ENCODE measurements at regions not wholly inside any gene's neighbourhood (a gene's known extent, or its start where the extent isn't known, plus 50 kb on each side); places are given as distances from the start of the nearest gene placed in this dataset.
"Not testable (repeated sequence)": the region's sequence is repeated elsewhere in the genome, so short reads cannot be mapped to it uniquely, and the experiment has no call there.

- no peak for DNase-seq (ENCODE audit: low read depth)
- H3K4me3 ChIP-seq (ENCODE audit: low read depth, low read length): no peak overlapping the region
- no peak for TF ChIP-seq MYC (IDR thresholded peaks at IDR 0.05; ENCODE audit: low read depth, low read length)
- no peak for TF ChIP-seq MAX (IDR thresholded peaks at IDR 0.05; ENCODE audit: low read depth, low read length)
- TF ChIP-seq CTCF (IDR thresholded peaks at IDR 0.05; ENCODE audit: low read depth, low read length): no peak
- no peak for TF ChIP-seq POLR2A (IDR thresholded peaks at IDR 0.05; ENCODE audit: extremely low read depth, insufficient read length)
These were observed 1412.2 kb downstream of the BRD1 start for GRCh38 chr22:48415520-48415919.

- TF ChIP-seq POLR2A (IDR thresholded peaks at IDR 0.05; ENCODE audit: extremely low read depth, insufficient read length): no peak
- no peak for TF ChIP-seq CTCF (IDR thresholded peaks at IDR 0.05; ENCODE audit: low read depth, low read length)
- no peak for TF ChIP-seq MYC (IDR thresholded peaks at IDR 0.05; ENCODE audit: low read depth, low read length)
- no peak for TF ChIP-seq MAX (IDR thresholded peaks at IDR 0.05; ENCODE audit: low read depth, low read length)
- H3K4me3 ChIP-seq (ENCODE audit: low read depth, low read length): no peak overlapping the region
These were observed 1413.0 kb downstream of the BRD1 start for GRCh38 chr22:48414651-48415050.

GRCh38 chr22:48412931-48413330, 1414.7 kb downstream of the BRD1 start:
- H3K4me3 ChIP-seq (ENCODE audit: low read depth, low read length): not testable (repeated sequence)

More at GRCh38 chr22:48414651-48415050, 1413.0 kb downstream of the BRD1 start:
- DNase-seq (ENCODE audit: low read depth): no peak

GRCh38 chr22:48410536-48410935, 1417.1 kb downstream of the BRD1 start:
- TF ChIP-seq MYC (IDR thresholded peaks at IDR 0.05; ENCODE audit: low read depth, low read length): no peak
- TF ChIP-seq POLR2A (IDR thresholded peaks at IDR 0.05; ENCODE audit: extremely low read depth, insufficient read length): no peak
- no peak for TF ChIP-seq CTCF (IDR thresholded peaks at IDR 0.05; ENCODE audit: low read depth, low read length)
- TF ChIP-seq MAX (IDR thresholded peaks at IDR 0.05; ENCODE audit: low read depth, low read length): no peak
- DNase-seq (ENCODE audit: low read depth): no peak
- no peak overlapping the region for H3K4me3 ChIP-seq (ENCODE audit: low read depth, low read length)

More at GRCh38 chr22:48412931-48413330, 1414.7 kb downstream of the BRD1 start:
- not testable (repeated sequence) for DNase-seq (ENCODE audit: low read depth)

GRCh38 chr22:48407256-48407955, 1420.3 kb downstream of the BRD1 start:
- no peak overlapping the region for H3K4me3 ChIP-seq (ENCODE audit: low read depth, low read length)
- no peak for TF ChIP-seq MAX (IDR thresholded peaks at IDR 0.05; ENCODE audit: low read depth, low read length)
- TF ChIP-seq MYC (IDR thresholded peaks at IDR 0.05; ENCODE audit: low read depth, low read length): no peak
- no peak for TF ChIP-seq CTCF (IDR thresholded peaks at IDR 0.05; ENCODE audit: low read depth, low read length)
- TF ChIP-seq POLR2A (IDR thresholded peaks at IDR 0.05; ENCODE audit: extremely low read depth, insufficient read length): no peak
- no peak for DNase-seq (ENCODE audit: low read depth)

- H3K4me3 ChIP-seq (ENCODE audit: low read depth, low read length): no peak overlapping the region
- no peak for DNase-seq (ENCODE audit: low read depth)
- no peak for TF ChIP-seq MYC (IDR thresholded peaks at IDR 0.05; ENCODE audit: low read depth, low read length)
- no peak for TF ChIP-seq CTCF (IDR thresholded peaks at IDR 0.05; ENCODE audit: low read depth, low read length)
These were observed 1421.5 kb downstream of the BRD1 start for GRCh38 chr22:48406161-48406560.

All from NB4 (cell line).